OCI-LY7 (cell line): ENCODE measurements at regions not wholly inside any gene's neighbourhood (a gene's known extent, or its start where the extent isn't known, plus 50 kb on each side); places are given as distances from the start of the nearest gene placed in this dataset.

Experiments
- CTCF ChIP-seq: fragments of 200-600 bp; sonication (generic); conservative IDR thresholded peaks from 2 replicates; pipeline ENCODE4 v1.5.1; 2014; ENCODE audit warnings: mild to moderate bottlenecking, antibody characterized with exemption, low read length, moderate library complexity, mixed read lengths
- EZH2phosphoT487 ChIP-seq: fragments of 200-600 bp; sonication (generic); IDR thresholded peaks from 2 replicates; pipeline ENCODE4 v1.6.1; 2018; ENCODE audit warnings: low read depth, borderline replicate concordance, mild to moderate bottlenecking, mixed run types, antibody characterized with exemption, low read length, moderate library complexity, mixed read lengths

GRCh38 chr10:91062091-91062490, 141.2 kb upstream of the ANKRD1 start:
- TF ChIP-seq CTCF (no peak), EZH2phosphoT487 (no peak)
